Kidney (tissue), 13 donors: ENCODE measurements at regions not wholly inside any gene's neighbourhood (a gene's known extent, or its start where the extent isn't known, plus 50 kb on each side); places are given as distances from the start of the nearest gene placed in this dataset.

Experiments used
- DNase-seq, 5 donors: peaks; one replicate each; pipeline ENCODE4 v3.0.0-alpha.2; 2013 to 2020
- FAIRE-seq: peaks from 2 replicates; lab custom pipeline; 2012; peaks lifted over from hg19 to GRCh38; lab: Jason Lieb, UNC
- H3K27ac ChIP-seq, 2 donors: one replicate each; pipeline ENCODE4 v1.7.0; 2013; ENCODE audit warnings: low read depth in 2 of 2, low read length in 2 of 2, inconsistent platforms in 1 of 2
- H3K27me3 ChIP-seq: one replicate; pipeline ENCODE4 v1.7.1; 2013; ENCODE audit warnings: low read length, inconsistent platforms; ENCODE audit not compliant: control insufficient read depth, insufficient read depth
- H3K36me3 ChIP-seq, 3 donors: one replicate each; pipeline versions ENCODE4 v1.7.0 to v1.7.1; 2013; ENCODE audit warnings: low read length in 3 of 3, control low read depth in 1 of 3, inconsistent platforms in 1 of 3; ENCODE audit not compliant: insufficient read depth in 3 of 3, control insufficient read depth in 2 of 3
- H3K4me1 ChIP-seq, 3 donors: one replicate each; pipeline versions ENCODE4 v1.7.0 to v1.7.1; 2013; ENCODE audit warnings: low read length in 3 of 3, inconsistent platforms in 1 of 3, low read depth in 1 of 3; ENCODE audit not compliant: control insufficient read depth in 2 of 3, insufficient read depth in 2 of 3
- H3K4me3 ChIP-seq, 3 donors: one replicate each; pipeline versions ENCODE4 v1.7.0 to v1.8.1; 2013; ENCODE audit warnings: low read length in 3 of 3, control low read depth in 1 of 3, inconsistent platforms in 1 of 3
- H3K9ac ChIP-seq, 3 donors: one replicate each; pipeline versions ENCODE4 v1.7.0 to v1.7.1; 2013; ENCODE audit warnings: low read length in 3 of 3, control low read depth in 1 of 3, inconsistent platforms in 1 of 3
- H3K9me3 ChIP-seq, 3 donors: one replicate each; pipeline versions ENCODE4 v1.7.0 to v1.7.1; 2013; ENCODE audit warnings: low read length in 3 of 3, control low read depth in 1 of 3, inconsistent platforms in 1 of 3; ENCODE audit not compliant: control insufficient read depth in 2 of 3, insufficient read depth in 1 of 3
- intact Hi-C: fragments of 100-400 bp; cut with DNase I; formaldehyde crosslinking; loops from one replicate; pipeline ENCODE4 v1.11.1; 2022
- TF ChIP-seq, protein P1 (sequence below): IDR thresholded peaks from 3 replicates; pipeline ENCODE4 v1.5.1; 2012; ENCODE audit warnings: mild to moderate bottlenecking, moderate library complexity, borderline replicate concordance; ENCODE audit not compliant: insufficient read depth; ENCODE audit errors: extremely low read depth
- donor health status: control.
- donor health status: control.
- donor health status: control.
- donor health status: control.
- donor health status: control.
- donor health status: DM: yes; HTN: yes; CAD: no.
- donor health status: Normal renal cell carcinoma (clear cell type).

DNA sequence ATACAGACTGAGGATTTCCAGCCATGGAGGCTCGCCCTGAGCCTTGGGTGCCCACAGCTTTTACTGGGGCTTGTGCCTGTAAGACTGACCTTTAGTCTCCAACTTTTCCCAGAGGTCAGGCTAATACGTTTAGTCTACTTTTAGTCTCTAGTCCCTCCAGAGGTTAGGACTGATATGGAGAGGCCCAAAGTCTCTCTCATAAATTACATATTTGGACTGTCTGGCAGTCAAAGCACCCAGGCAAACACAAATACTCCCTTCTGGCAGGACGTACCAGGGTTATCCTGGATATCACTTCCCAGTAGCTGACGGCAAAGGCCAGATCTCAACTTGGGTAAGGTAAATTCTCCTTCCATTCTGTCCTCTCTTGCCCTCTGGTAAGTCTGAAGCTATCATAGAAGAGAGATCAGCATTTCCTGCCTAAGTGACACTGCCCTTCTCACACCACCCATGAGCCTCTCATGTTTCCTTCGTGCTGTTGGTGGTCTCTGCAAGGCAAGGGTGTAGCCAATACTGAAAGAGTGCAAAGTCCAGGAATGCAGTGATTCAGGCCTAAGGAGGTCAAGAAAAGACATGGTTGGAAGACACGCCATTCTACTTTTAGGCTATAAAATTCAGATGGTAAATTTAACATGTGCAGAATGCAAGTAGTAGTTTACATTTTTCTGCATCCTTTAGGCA, 69.3 kb upstream of the NEDD4L start:
- H3K36me3 ChIP-seq, result no peaks in the 10 kb centered on the region
- peaks cover 0 to 12% (median 9%) of the 10 kb centered on the region in 3 donors for H3K4me1 ChIP-seq
- intact Hi-C loops, result no loop called here
- TF ChIP-seq, protein P1, sequence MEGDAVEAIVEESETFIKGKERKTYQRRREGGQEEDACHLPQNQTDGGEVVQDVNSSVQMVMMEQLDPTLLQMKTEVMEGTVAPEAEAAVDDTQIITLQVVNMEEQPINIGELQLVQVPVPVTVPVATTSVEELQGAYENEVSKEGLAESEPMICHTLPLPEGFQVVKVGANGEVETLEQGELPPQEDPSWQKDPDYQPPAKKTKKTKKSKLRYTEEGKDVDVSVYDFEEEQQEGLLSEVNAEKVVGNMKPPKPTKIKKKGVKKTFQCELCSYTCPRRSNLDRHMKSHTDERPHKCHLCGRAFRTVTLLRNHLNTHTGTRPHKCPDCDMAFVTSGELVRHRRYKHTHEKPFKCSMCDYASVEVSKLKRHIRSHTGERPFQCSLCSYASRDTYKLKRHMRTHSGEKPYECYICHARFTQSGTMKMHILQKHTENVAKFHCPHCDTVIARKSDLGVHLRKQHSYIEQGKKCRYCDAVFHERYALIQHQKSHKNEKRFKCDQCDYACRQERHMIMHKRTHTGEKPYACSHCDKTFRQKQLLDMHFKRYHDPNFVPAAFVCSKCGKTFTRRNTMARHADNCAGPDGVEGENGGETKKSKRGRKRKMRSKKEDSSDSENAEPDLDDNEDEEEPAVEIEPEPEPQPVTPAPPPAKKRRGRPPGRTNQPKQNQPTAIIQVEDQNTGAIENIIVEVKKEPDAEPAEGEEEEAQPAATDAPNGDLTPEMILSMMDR, result no peak
- no peak overlapping the region for H3K27ac ChIP-seq
- H3K27me3 ChIP-seq, result no peaks in the 10 kb centered on the region
- no peaks in the 10 kb centered on the region for H3K9me3 ChIP-seq
- H3K9ac ChIP-seq, result no peak overlapping the region
- FAIRE-seq (no peak), DNase-seq (no peak)
- H3K4me3 ChIP-seq, result no peak overlapping the region

DNA sequence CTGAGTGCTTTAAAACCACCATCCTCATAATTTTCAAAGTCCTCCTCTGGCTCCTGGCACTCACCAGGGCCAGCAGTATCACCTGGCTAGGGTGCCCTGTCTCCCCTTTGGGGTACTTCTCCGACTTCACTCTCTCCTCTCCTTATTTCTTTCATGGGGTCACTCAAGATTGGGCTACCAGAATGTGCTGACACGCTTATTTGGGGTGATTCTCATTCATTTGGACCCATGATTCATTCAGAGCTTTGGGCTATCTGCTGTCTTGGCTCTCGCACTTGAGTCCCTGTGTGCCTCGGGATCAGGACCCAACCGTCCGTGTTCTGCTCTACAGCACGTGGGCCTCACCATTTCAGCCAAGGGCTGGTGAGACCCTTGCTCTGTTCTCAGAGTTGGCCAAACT, 70.1 kb upstream of the NEDD4L start:
- no peaks in the 10 kb centered on the region for H3K9me3 ChIP-seq
- no peak overlapping the region for H3K27ac ChIP-seq
- H3K4me1 ChIP-seq, result peaks cover 0 to 12% (median 9%) of the 10 kb centered on the region in 3 donors
- TF ChIP-seq, protein P1, result no peak
- no peak overlapping the region for H3K4me3 ChIP-seq
- FAIRE-seq (no peak), DNase-seq (no peak)
- intact Hi-C loops, result no loop called here
- H3K27me3 ChIP-seq, result no peaks in the 10 kb centered on the region
- H3K36me3 ChIP-seq, result no peaks in the 10 kb centered on the region
- no peak overlapping the region for H3K9ac ChIP-seq

DNA sequence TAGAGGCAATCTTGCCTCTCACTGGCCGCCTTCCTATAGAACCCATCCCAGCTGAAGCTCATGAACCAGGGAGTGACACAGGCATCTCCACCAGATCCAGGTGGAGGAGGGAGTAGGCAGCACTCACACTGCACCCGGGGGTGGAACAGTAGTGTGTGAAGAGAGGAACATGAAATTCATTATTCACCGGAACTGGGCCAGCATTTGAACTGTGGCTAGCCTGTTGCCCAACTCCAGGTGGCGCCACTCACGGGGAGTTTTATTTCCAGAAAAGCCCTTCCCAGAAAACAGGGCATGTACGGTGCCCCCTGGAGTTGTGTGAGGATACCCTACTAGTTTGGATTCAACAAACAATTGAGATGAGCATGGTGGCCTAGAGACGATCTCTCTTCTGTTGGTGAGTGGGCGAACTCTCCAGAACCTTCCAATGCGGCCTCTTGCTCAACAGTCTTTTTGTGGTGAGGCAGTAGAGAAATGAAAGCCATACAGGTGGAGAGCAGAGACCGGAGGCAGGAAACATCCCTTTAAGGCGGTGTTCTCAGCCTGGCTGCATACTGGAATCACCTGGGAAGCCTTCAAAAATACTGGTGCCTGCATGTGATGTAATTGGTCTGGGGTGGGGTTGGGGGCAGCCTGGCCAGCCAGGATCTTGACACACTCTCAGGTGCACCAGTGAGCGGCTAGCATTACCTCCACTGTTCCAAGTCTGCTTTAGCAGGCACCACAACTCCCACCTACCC, 73.5 kb upstream of the NEDD4L start:
- no peaks in the 10 kb centered on the region for H3K36me3 ChIP-seq
- intact Hi-C loops, result no loop called here
- H3K27ac ChIP-seq, result no peak overlapping the region
- no peak for FAIRE-seq
- H3K4me1 ChIP-seq, result peaks cover 0 to 9% (median 5%) of the 10 kb centered on the region in 3 donors
- H3K27me3 ChIP-seq, result no peaks in the 10 kb centered on the region
- no peak overlapping the region for H3K9ac ChIP-seq
- no peak for DNase-seq
- TF ChIP-seq, protein P1, result peak; percentile 22
- no peak overlapping the region for H3K4me3 ChIP-seq
- H3K9me3 ChIP-seq, result no peaks in the 10 kb centered on the region
